Mesenchymal stem cell (in vitro differentiated cells and primary cell): ENCODE measurements at regions not wholly inside any gene's neighbourhood (a gene's known extent, or its start where the extent isn't known, plus 50 kb on each side); places are given as distances from the start of the nearest gene placed in this dataset.

Experiments used
- DNase-seq: peaks from one replicate; pipeline ENCODE4 v3.0.0-alpha.2; 2013
- H2AFZ ChIP-seq: one replicate; pipeline ENCODE4 v1.6.1; 2013; ENCODE audit warnings: low read depth, mild to moderate bottlenecking, control low read depth, inconsistent platforms, low read length, moderate library complexity
- H2AK5ac ChIP-seq: 2 replicates; pipeline ENCODE4 v1.6.1; 2013; ENCODE audit warnings: low read length, moderate library complexity, mild to moderate bottlenecking, inconsistent platforms; ENCODE audit not compliant: severe bottlenecking
- H2BK120ac ChIP-seq: one replicate; pipeline ENCODE4 v1.6.1; 2013; ENCODE audit warnings: low read depth, mild to moderate bottlenecking, inconsistent platforms, low read length, moderate library complexity
- H2BK12ac ChIP-seq, 2 experiments: one replicate each; pipeline ENCODE4 v1.6.1; 2013; ENCODE audit warnings: inconsistent platforms in 2 of 2, low read length in 2 of 2, mild to moderate bottlenecking in 2 of 2, moderate library complexity in 2 of 2, control low read depth in 1 of 2
- H2BK15ac ChIP-seq: one replicate; pipeline ENCODE4 v1.6.1; 2013; ENCODE audit warnings: mild to moderate bottlenecking, low read depth, inconsistent platforms; ENCODE audit not compliant: poor library complexity, severe bottlenecking
- H2BK5ac ChIP-seq: 2 replicates; pipeline ENCODE4 v1.6.1; 2013; ENCODE audit warnings: low read depth, mild to moderate bottlenecking, low read length, control low read depth, inconsistent platforms; ENCODE audit not compliant: poor library complexity, severe bottlenecking
- H3K14ac ChIP-seq, 2 experiments: one replicate each; pipeline ENCODE4 v1.6.1; 2013; ENCODE audit warnings: inconsistent platforms in 2 of 2, low read length in 2 of 2, control low read depth in 1 of 2, mild to moderate bottlenecking in 1 of 2, moderate library complexity in 1 of 2
- H3K18ac ChIP-seq, 2 experiments: one replicate each; pipeline ENCODE4 v1.6.1; 2013; ENCODE audit warnings: inconsistent platforms in 2 of 2, low read length in 2 of 2, control low read depth in 1 of 2, low read depth in 1 of 2, mild to moderate bottlenecking in 1 of 2
- H3K23ac ChIP-seq, 2 experiments: one replicate each; pipeline ENCODE4 v1.6.1; 2013; ENCODE audit warnings: inconsistent platforms in 2 of 2, low read length in 2 of 2, mild to moderate bottlenecking in 2 of 2, moderate library complexity in 2 of 2, control low read depth in 1 of 2
- H3K27ac ChIP-seq: 2 replicates; pipeline ENCODE4 v1.5.1; 2013; ENCODE audit warnings: mild to moderate bottlenecking, moderate library complexity, low read length, control low read depth, inconsistent platforms; ENCODE audit not compliant: poor library complexity, severe bottlenecking
- H3K27me3 ChIP-seq, 2 experiments: 2 replicates each; pipeline versions ENCODE4 v1.6.1 to v1.7.0; 2013; ENCODE audit warnings: low read length in 2 of 2, mild to moderate bottlenecking in 2 of 2, moderate library complexity in 2 of 2, control low read depth in 1 of 2, inconsistent platforms in 1 of 2; ENCODE audit not compliant: control insufficient read depth in 1 of 2, insufficient read depth in 1 of 2
- H3K36me3 ChIP-seq, 2 experiments: 2 replicates each; pipeline versions ENCODE4 v1.6.1 to v1.7.0; 2013; ENCODE audit warnings: low read length in 2 of 2, control low read depth in 1 of 2, inconsistent platforms in 1 of 2, low read depth in 1 of 2, mild to moderate bottlenecking in 1 of 2; ENCODE audit not compliant: insufficient read depth in 2 of 2, control insufficient read depth in 1 of 2
- H3K4ac ChIP-seq, 2 experiments: one replicate each; pipeline ENCODE4 v1.6.1; 2013; ENCODE audit warnings: inconsistent platforms in 2 of 2, low read length in 2 of 2, mild to moderate bottlenecking in 2 of 2, moderate library complexity in 2 of 2, control low read depth in 1 of 2, low read depth in 1 of 2
- H3K4me1 ChIP-seq: 2 replicates; pipeline ENCODE4 v1.6.1; 2013; ENCODE audit warnings: low read depth, low read length, control low read depth; ENCODE audit not compliant: control insufficient read depth, insufficient read depth
- H3K4me2 ChIP-seq: 2 replicates; pipeline ENCODE4 v1.6.1; 2013; ENCODE audit warnings: low read length, mild to moderate bottlenecking, inconsistent platforms; ENCODE audit not compliant: poor library complexity, severe bottlenecking
- H3K4me3 ChIP-seq, 2 experiments: 2 replicates each; pipeline versions ENCODE4 v1.5.1 to v1.7.0; 2013; ENCODE audit warnings: low read length in 2 of 2, mild to moderate bottlenecking in 2 of 2, control low read depth in 1 of 2, low read depth in 1 of 2; ENCODE audit not compliant: insufficient read depth in 1 of 2
- H3K79me1 ChIP-seq: replicated peaks from 2 replicates; pipeline ENCODE4 v1.6.1; 2013; ENCODE audit warnings: mild to moderate bottlenecking, control low read depth, low read length, inconsistent platforms; ENCODE audit not compliant: poor library complexity, severe bottlenecking
- H3K9ac ChIP-seq: 2 replicates; pipeline ENCODE4 v1.7.0; 2013; ENCODE audit warnings: mild to moderate bottlenecking, low read length, moderate library complexity
- H3K9me3 ChIP-seq: 2 replicates; pipeline ENCODE4 v1.7.0; 2013; ENCODE audit warnings: mild to moderate bottlenecking, low read length; ENCODE audit not compliant: control insufficient read depth
- H4K8ac ChIP-seq: one replicate; pipeline ENCODE4 v1.6.1; 2013; ENCODE audit warnings: inconsistent platforms, mild to moderate bottlenecking, low read length, moderate library complexity
- H4K91ac ChIP-seq: one replicate; pipeline ENCODE4 v1.6.1; 2013; ENCODE audit warnings: mild to moderate bottlenecking, low read length, inconsistent platforms
- WGBS: methylation state at CpG from one replicate; pipeline ENCODE4 v1.1.7; 2013; ENCODE audit warnings: mixed read lengths; 5-methylcytosine and 5-hydroxymethylcytosine counted together

- peaks cover 20% of the 10 kb centered on the region for H3K9me3 ChIP-seq
- DNase-seq, result no peak
These were observed 1994.9 kb downstream of the NCAM2 start for GRCh38 chr21:22993144-22993543.

DNA sequence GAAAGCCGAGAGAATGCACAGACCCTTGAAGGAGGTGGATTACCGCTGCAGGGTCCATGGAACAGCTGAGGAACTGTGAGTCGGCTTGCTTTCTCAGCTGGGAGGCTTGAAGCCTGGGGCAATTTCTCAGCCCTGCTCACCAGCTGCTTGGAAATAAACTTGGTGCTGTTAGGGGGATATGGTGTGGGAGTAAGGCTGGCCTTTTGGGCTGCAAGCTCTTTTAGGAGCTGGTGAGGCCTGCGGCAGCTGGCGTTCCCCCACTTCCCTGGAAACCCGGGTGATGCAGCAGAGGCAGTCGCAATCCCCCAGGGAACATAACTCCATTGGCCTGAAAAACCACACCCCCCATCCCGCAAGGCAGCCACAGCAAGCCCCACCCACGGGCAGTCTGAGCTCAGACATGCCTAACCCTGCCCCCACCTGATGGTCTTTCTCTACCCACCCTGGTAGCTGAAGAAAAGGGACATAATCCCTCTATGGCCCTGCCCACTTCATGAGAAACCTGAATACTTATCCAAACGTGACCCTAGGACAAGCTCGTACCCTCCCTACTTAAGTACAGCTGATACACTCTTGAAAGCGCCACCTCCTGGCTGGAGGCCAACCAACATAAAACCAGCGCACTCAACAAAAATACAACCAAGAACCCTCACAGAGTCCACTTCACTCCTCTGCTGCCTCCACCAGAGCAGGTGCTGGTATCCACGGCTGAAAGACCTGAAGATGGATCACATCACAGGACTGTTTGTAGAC is 1995.8 kb downstream of the NCAM2 start:
- Histone ChIP-seq H3K23ac (no peak overlapping the region), H3K27me3 (no peaks in the 10 kb centered on the region), H3K4me1 (no peaks in the 10 kb centered on the region), H3K4ac (no peak overlapping the region), H3K18ac (no peak overlapping the region), H3K14ac (no peak overlapping the region), H2BK12ac (no peak overlapping the region), H2AK5ac (no peak overlapping the region), H2BK5ac (no peak overlapping the region), H3K9me3 (peaks cover 20% of the 10 kb centered on the region), H2BK15ac (no peak overlapping the region), H3K36me3 (no peaks in the 10 kb centered on the region), H3K4me2 (no peak overlapping the region), H3K9ac (no peak overlapping the region), H2AFZ (no peak overlapping the region), H3K4me3 (no peak overlapping the region), H4K91ac (no peak overlapping the region), H4K8ac (no peak overlapping the region), H3K79me1 (no peaks in the 10 kb centered on the region), H2BK120ac (no peak overlapping the region), H3K27ac (no peak overlapping the region)
- DNase-seq, result no peak
- WGBS, result 88% methylated on average over 14 of the region's 14 CpGs

More at GRCh38 chr21:22993144-22993543, 1994.9 kb downstream of the NCAM2 start:
- no peak overlapping the region for H3K27ac ChIP-seq
- no peak overlapping the region for H3K18ac ChIP-seq
- H2BK120ac ChIP-seq, result no peak overlapping the region
- 73% methylated on average over 3 of the region's 4 CpGs for WGBS
- H3K4me3 ChIP-seq, result no peak overlapping the region
- H4K91ac ChIP-seq, result no peak overlapping the region
- H3K4me2 ChIP-seq, result no peak overlapping the region
- no peak overlapping the region for H2AFZ ChIP-seq
- H3K79me1 ChIP-seq, result no peaks in the 10 kb centered on the region
- no peak overlapping the region for H3K4ac ChIP-seq
- no peak overlapping the region for H2BK15ac ChIP-seq
- no peaks in the 10 kb centered on the region for H3K36me3 ChIP-seq
- no peaks in the 10 kb centered on the region for H3K4me1 ChIP-seq
- no peak overlapping the region for H3K9ac ChIP-seq
- no peak overlapping the region for H2BK12ac ChIP-seq
- H3K27me3 ChIP-seq, result no peaks in the 10 kb centered on the region
- no peak overlapping the region for H2AK5ac ChIP-seq
- H4K8ac ChIP-seq, result no peak overlapping the region
- H2BK5ac ChIP-seq, result no peak overlapping the region
- no peak overlapping the region for H3K14ac ChIP-seq
- no peak overlapping the region for H3K23ac ChIP-seq

GRCh38 chr21:23003951-23004350 is 2005.7 kb downstream of the NCAM2 start:
- no peaks in the 10 kb centered on the region for H3K36me3 ChIP-seq
- no peak overlapping the region for H2BK120ac ChIP-seq
- no peaks in the 10 kb centered on the region for H3K9me3 ChIP-seq
- no peak overlapping the region for H2AFZ ChIP-seq
- no peak overlapping the region for H2BK15ac ChIP-seq
- H2BK12ac ChIP-seq, result no peak overlapping the region
- H2AK5ac ChIP-seq, result no peak overlapping the region
- no peak overlapping the region for H3K4me3 ChIP-seq
- H3K79me1 ChIP-seq, result no peaks in the 10 kb centered on the region
- no peak for DNase-seq
- H3K27me3 ChIP-seq, result no peaks in the 10 kb centered on the region
- H3K14ac ChIP-seq, result no peak overlapping the region
- H3K9ac ChIP-seq, result no peak overlapping the region
- no peak overlapping the region for H4K8ac ChIP-seq
- H2BK5ac ChIP-seq, result no peak overlapping the region
- H3K18ac ChIP-seq, result no peak overlapping the region
- H3K4me1 ChIP-seq, result no peaks in the 10 kb centered on the region
- H3K4me2 ChIP-seq, result no peak overlapping the region
- H3K27ac ChIP-seq, result no peak overlapping the region
- no peak overlapping the region for H3K23ac ChIP-seq
- H3K4ac ChIP-seq, result no peak overlapping the region
- H4K91ac ChIP-seq, result no peak overlapping the region
- 86% methylated on average over 3 of the region's 5 CpGs for WGBS

GRCh38 chr21:23008601-23009202 is 2010.5 kb downstream of the NCAM2 start:
- 60% methylated on average over 4 of the region's 6 CpGs for WGBS
- Histone ChIP-seq H2BK15ac (no peak overlapping the region), H2BK12ac (no peak overlapping the region)

More at GRCh38 chr21:23008601-23009202, 2010.5 kb downstream of the NCAM2 start:
- Histone ChIP-seq H3K9ac (no peak overlapping the region), H3K27ac (no peak overlapping the region), H4K8ac (no peak overlapping the region), H3K4ac (no peak overlapping the region), H3K27me3 (no peaks in the 10 kb centered on the region), H4K91ac (no peak overlapping the region), H3K36me3 (no peaks in the 10 kb centered on the region), H3K4me2 (no peak overlapping the region), H3K9me3 (no peaks in the 10 kb centered on the region), H3K23ac (no peak overlapping the region), H2AK5ac (no peak overlapping the region), H3K79me1 (no peaks in the 10 kb centered on the region), H2BK5ac (no peak overlapping the region), H3K4me1 (no peaks in the 10 kb centered on the region), H3K18ac (no peak overlapping the region), H3K14ac (no peak overlapping the region), H2AFZ (no peak overlapping the region), H3K4me3 (no peak overlapping the region), H2BK120ac (no peak overlapping the region)
- no peak for DNase-seq
